ENCODE measurements at regions not wholly inside any gene's neighbourhood (a gene's known extent, or its start where the extent isn't known, plus 50 kb on each side); places are given as distances from the start of the nearest gene placed in this dataset.

GRCh38 chr6:81226957-81227356 lies 525.5 kb downstream of the TENT5A start:
- TF ChIP-seq, protein P1, sequence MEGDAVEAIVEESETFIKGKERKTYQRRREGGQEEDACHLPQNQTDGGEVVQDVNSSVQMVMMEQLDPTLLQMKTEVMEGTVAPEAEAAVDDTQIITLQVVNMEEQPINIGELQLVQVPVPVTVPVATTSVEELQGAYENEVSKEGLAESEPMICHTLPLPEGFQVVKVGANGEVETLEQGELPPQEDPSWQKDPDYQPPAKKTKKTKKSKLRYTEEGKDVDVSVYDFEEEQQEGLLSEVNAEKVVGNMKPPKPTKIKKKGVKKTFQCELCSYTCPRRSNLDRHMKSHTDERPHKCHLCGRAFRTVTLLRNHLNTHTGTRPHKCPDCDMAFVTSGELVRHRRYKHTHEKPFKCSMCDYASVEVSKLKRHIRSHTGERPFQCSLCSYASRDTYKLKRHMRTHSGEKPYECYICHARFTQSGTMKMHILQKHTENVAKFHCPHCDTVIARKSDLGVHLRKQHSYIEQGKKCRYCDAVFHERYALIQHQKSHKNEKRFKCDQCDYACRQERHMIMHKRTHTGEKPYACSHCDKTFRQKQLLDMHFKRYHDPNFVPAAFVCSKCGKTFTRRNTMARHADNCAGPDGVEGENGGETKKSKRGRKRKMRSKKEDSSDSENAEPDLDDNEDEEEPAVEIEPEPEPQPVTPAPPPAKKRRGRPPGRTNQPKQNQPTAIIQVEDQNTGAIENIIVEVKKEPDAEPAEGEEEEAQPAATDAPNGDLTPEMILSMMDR (IDR thresholded peaks at IDR 0.05): no peak
- TF ChIP-seq POLR2A (IDR thresholded peaks at IDR 0.05; ENCODE audit: low read depth): no peak
- TF ChIP-seq POLR2AphosphoS5 (IDR thresholded peaks at IDR 0.05): no peak
- TF ChIP-seq EP300 (IDR thresholded peaks at IDR 0.05): no peak

Data from esophagus muscularis mucosa (tissue), 4 donors.